HEK293T (cell line): ENCODE measurements at regions not wholly inside any gene's neighbourhood (a gene's known extent, or its start where the extent isn't known, plus 50 kb on each side); places are given as distances from the start of the nearest gene placed in this dataset.

Experiments used
- CTCF ChIA-PET: fragments of 350-600 bp; formaldehyde crosslinking; extraction: SDS; loops from one replicate; lab custom pipeline; 2021; ENCODE audit warnings: antibody characterized with exemption, inconsistent platforms; lab: Yijun Ruan, JAX
- POLR2A ChIA-PET: fragments of 350-600 bp; formaldehyde crosslinking; extraction: SDS; loops from one replicate; lab custom pipeline; 2020; ENCODE audit warnings: antibody characterized with exemption, inconsistent platforms; lab: Yijun Ruan, JAX
- DNase-seq: peaks from one replicate; pipeline ENCODE4 v3.0.0; 2012; ENCODE audit warnings: mixed read lengths; ENCODE audit errors: extremely low spot score
- ARNT ChIP-seq: fragments of 450-650 bp; IDR thresholded peaks from 2 replicates; pipeline ENCODE4 v1.6.1; 2017; ENCODE audit warnings: mild to moderate bottlenecking
- BHLHE40 ChIP-seq: fragments of 450-650 bp; IDR thresholded peaks from 2 replicates; pipeline ENCODE4 v1.6.1; 2016; ENCODE audit warnings: mild to moderate bottlenecking, moderate library complexity, borderline replicate concordance
- CTBP1 ChIP-seq: fragments of 450-650 bp; IDR thresholded peaks from 2 replicates; pipeline ENCODE4 v1.6.1; 2016; ENCODE audit warnings: borderline replicate concordance
- ELF4 ChIP-seq: fragments of 450-650 bp; IDR thresholded peaks from 2 replicates; pipeline ENCODE4 v1.6.1; 2017; ENCODE audit warnings: antibody characterized with exemption
- FOXA1 ChIP-seq: fragments of 450-650 bp; IDR thresholded peaks from 2 replicates; pipeline ENCODE4 v1.6.1; 2016; ENCODE audit warnings: mild to moderate bottlenecking
- FOXK2 ChIP-seq: fragments of 450-650 bp; IDR thresholded peaks from 2 replicates; pipeline ENCODE4 v1.6.1; 2016; ENCODE audit warnings: mild to moderate bottlenecking
- FOXM1 ChIP-seq: fragments of 450-650 bp; IDR thresholded peaks from 2 replicates; pipeline ENCODE4 v1.6.1; 2017; ENCODE audit warnings: mild to moderate bottlenecking, borderline replicate concordance
- HDGF ChIP-seq: fragments of 450-650 bp; IDR thresholded peaks from 2 replicates; pipeline ENCODE4 v1.6.1; 2017; ENCODE audit warnings: antibody characterized with exemption, borderline replicate concordance
- L3MBTL2 ChIP-seq: fragments of 450-650 bp; conservative IDR thresholded peaks from 2 replicates; pipeline ENCODE4 v1.6.1; 2016; ENCODE audit warnings: mild to moderate bottlenecking
- LEF1 ChIP-seq: fragments of 450-650 bp; IDR thresholded peaks from 2 replicates; pipeline ENCODE4 v1.6.1; 2017; ENCODE audit warnings: mild to moderate bottlenecking, borderline replicate concordance
- NFRKB ChIP-seq: fragments of 450-650 bp; IDR thresholded peaks from 2 replicates; pipeline ENCODE4 v1.6.1; 2016; ENCODE audit warnings: mild to moderate bottlenecking, moderate library complexity
- PKNOX1 ChIP-seq: fragments of 450-650 bp; IDR thresholded peaks from 2 replicates; pipeline ENCODE4 v1.6.1; 2016
- SP1 ChIP-seq: fragments of 450-650 bp; IDR thresholded peaks from 2 replicates; pipeline ENCODE4 v1.6.1; 2017
- SUZ12 ChIP-seq: fragments of 450-650 bp; IDR thresholded peaks from 2 replicates; pipeline ENCODE4 v1.6.1; 2016; ENCODE audit warnings: mild to moderate bottlenecking
- TARDBP ChIP-seq: fragments of 450-650 bp; IDR thresholded peaks from 2 replicates; pipeline ENCODE4 v1.6.1; 2016
- ZNF384 ChIP-seq: fragments of 450-650 bp; IDR thresholded peaks from 2 replicates; pipeline ENCODE4 v1.6.1; 2016

- POLR2A ChIA-PET = interaction anchor here (0.9 kb wide), 1 partner anchor 75 kb away, joined by 3 read pairs; the partner anchor contains the start of gene HBS1L
- TF ChIP-seq FOXA1 (no peak), ZNF384 (no peak), NFRKB (no peak), CTBP1 (no peak), FOXK2 (no peak), ELF4 (no peak), ARNT (no peak), FOXM1 (no peak), SUZ12 (no peak), TARDBP (no peak), BHLHE40 (no peak), SP1 (no peak), PKNOX1 (no peak), L3MBTL2 (no peak), HDGF (no peak), LEF1 (no peak)
- DNase-seq = no peak
- CTCF ChIA-PET = no interaction called here
Observed at GRCh38 chr6:135129136-135129856, 51.8 kb upstream of the MYB start.

- TF ChIP-seq SUZ12 = no peak
- TF ChIP-seq BHLHE40 = no peak
- no peak for TF ChIP-seq PKNOX1
- TF ChIP-seq LEF1 = no peak
- TF ChIP-seq ARNT = no peak
- no peak for TF ChIP-seq HDGF
- TF ChIP-seq L3MBTL2 = no peak
- no peak for TF ChIP-seq SP1
- ChIA-PET POLR2A (no interaction called here), CTCF (interaction anchor here (0.6 kb wide), 1 partner anchor 9 kb away, joined by 3 read pairs; no protein-coding TSS in a partner anchor)
- no peak for DNase-seq
Observed at GRCh38 chr6:135128268-135128914, 52.7 kb upstream of the MYB start.

- DNase-seq = no peak
- ChIA-PET CTCF (no interaction called here), POLR2A (no interaction called here)
Observed at GRCh38 chr6:135126729-135127128, 54.4 kb upstream of the MYB start.

GRCh38 chr6:135126034-135126433 lies 55.1 kb upstream of the MYB start:
- POLR2A ChIA-PET = no interaction called here
- DNase-seq = no peak
- CTCF ChIA-PET = no interaction called here
- no peak for TF ChIP-seq NFRKB
- TF ChIP-seq FOXA1 = no peak
- TF ChIP-seq TARDBP = no peak
- no peak for TF ChIP-seq LEF1
- no peak for TF ChIP-seq HDGF
- TF ChIP-seq FOXK2 = no peak
- no peak for TF ChIP-seq ARNT
- no peak for TF ChIP-seq SP1
- TF ChIP-seq ELF4 = no peak
- TF ChIP-seq FOXM1 = no peak
- TF ChIP-seq PKNOX1 = no peak

More at GRCh38 chr6:135126729-135127128, 54.4 kb upstream of the MYB start:
- TF ChIP-seq ELF4 (no peak), NFRKB (no peak), PKNOX1 (no peak), L3MBTL2 (no peak), FOXK2 (no peak), SP1 (no peak), FOXM1 (no peak), HDGF (no peak), SUZ12 (no peak)

- TF ChIP-seq ARNT (no peak), FOXM1 (no peak), CTBP1 (no peak), FOXK2 (no peak), TARDBP (no peak), NFRKB (no peak)
- CTCF ChIA-PET = no interaction called here
- DNase-seq = no peak
- POLR2A ChIA-PET = no interaction called here
Observed at GRCh38 chr6:135121434-135121833, 59.7 kb upstream of the MYB start.
